Inflammatory macrophage (primary cell): ENCODE measurements at regions not wholly inside any gene's neighbourhood (a gene's known extent, or its start where the extent isn't known, plus 50 kb on each side); places are given as distances from the start of the nearest gene placed in this dataset.

Experiments used
- DNase-seq, 2 donors: peaks; one replicate each; pipeline ENCODE4 v3.0.0-alpha.2; 2020 to 2022

DNA sequence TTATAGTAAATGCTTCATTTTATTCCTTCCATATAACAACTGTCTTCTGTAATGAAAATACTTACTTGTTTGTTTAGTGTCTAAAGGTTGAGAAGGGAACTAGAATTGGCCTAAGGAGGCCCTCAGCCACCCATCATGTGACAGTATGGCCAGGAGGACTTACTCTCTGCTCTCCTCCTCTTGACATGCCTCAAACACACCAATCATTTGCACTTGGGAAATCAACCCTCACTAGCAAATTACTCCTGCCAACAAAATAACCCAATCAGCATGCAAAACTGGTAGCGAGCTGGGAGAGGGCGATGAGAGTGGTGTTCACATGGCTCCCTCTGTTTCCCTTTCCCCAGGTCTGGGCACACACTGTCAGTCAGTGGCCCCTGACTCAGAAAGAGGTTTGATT, 58.6 kb upstream of the MEF2C start:
- no peak for DNase-seq

DNA sequence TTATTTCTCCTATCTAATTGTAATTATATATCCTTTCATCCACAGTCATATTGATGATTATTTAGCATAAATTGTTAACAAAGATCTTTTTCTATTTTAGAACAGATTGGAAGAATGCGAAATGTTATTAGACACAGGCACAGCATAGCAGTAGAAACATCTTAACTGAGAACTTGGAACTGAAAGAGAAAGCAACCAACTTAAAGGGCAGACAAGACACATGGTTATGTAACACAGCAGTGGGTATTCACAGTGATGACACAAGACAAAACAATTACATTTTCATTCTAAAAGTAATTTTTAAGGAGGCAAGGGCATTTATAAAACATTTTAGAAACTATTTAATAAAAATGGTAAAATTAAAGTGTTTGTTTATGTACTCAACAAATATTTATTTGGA, 57.7 kb upstream of the MEF2C start:
- peak; percentile 18 to 24 for DNase-seq

DNA sequence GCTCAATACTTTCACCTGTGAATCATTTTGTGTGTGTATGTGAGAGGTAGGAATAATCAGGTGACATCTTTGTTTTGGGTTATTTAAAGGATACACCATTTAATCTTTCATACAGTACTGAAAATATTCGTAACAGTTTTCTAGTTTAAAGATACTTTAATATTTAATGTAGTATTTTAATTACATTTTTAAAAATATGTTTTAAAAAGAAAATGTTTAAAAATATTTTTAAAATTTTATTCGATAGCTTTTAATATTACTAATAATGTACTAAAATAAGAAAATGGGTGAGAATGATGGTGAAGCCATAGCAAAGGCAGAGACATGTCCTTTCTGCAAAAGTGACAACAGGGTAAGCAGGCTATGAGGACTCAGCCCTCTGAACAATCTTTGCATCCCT, 56.3 kb upstream of the MEF2C start:
- DNase-seq, result no peak

GRCh38 chr5:88938488-88938887, 55.5 kb upstream of the MEF2C start:
- DNase-seq, result no peak

- no peak for DNase-seq
Observed at GRCh38 chr5:88937406-88937805, 54.4 kb upstream of the MEF2C start.

- no peak for DNase-seq
Observed at GRCh38 chr5:88934439-88934838, 51.5 kb upstream of the MEF2C start.
